H9 (cell line): ENCODE measurements at regions not wholly inside any gene's neighbourhood (a gene's known extent, or its start where the extent isn't known, plus 50 kb on each side); places are given as distances from the start of the nearest gene placed in this dataset.

Experiments used
- DNase-seq: peaks from one replicate; pipeline ENCODE4 v3.0.0-alpha.2; 2017
- H2AFZ ChIP-seq: one replicate; pipeline ENCODE4 v1.6.1; 2013; ENCODE audit warnings: mild to moderate bottlenecking, low read length, control low read depth, moderate library complexity
- H2AK5ac ChIP-seq: 2 replicates; pipeline ENCODE4 v1.6.1; 2013; ENCODE audit warnings: low read length, control low read depth, mixed read lengths; ENCODE audit not compliant: insufficient read length
- H2BK120ac ChIP-seq: one replicate; pipeline ENCODE4 v1.6.1; 2013; ENCODE audit warnings: low read depth, mild to moderate bottlenecking, low read length, control low read depth, inconsistent platforms; ENCODE audit not compliant: poor library complexity, severe bottlenecking
- H2BK12ac ChIP-seq: 2 replicates; pipeline ENCODE4 v1.6.1; 2013; ENCODE audit warnings: low read length, control low read depth, mixed read lengths, low read depth; ENCODE audit not compliant: insufficient read length
- H2BK15ac ChIP-seq: 2 replicates; pipeline ENCODE4 v1.6.1; 2013; ENCODE audit warnings: low read depth, low read length, control low read depth
- H2BK20ac ChIP-seq: one replicate; pipeline ENCODE4 v1.6.1; 2013; ENCODE audit warnings: low read depth, mild to moderate bottlenecking, low read length, control low read depth, inconsistent platforms; ENCODE audit not compliant: poor library complexity, severe bottlenecking
- H2BK5ac ChIP-seq: 2 replicates; pipeline ENCODE4 v1.6.1; 2013; ENCODE audit warnings: low read length, control low read depth, mixed read lengths; ENCODE audit not compliant: insufficient read length
- H3K14ac ChIP-seq: 2 replicates; pipeline ENCODE4 v1.6.1; 2013; ENCODE audit warnings: low read length, control low read depth; ENCODE audit not compliant: insufficient read depth
- H3K18ac ChIP-seq: 2 replicates; pipeline ENCODE4 v1.6.1; 2013; ENCODE audit warnings: low read depth, mild to moderate bottlenecking, mixed read lengths, low read length, control low read depth; ENCODE audit not compliant: insufficient read length
- H3K23ac ChIP-seq: 2 replicates; pipeline ENCODE4 v1.6.1; 2013; ENCODE audit warnings: low read length, control low read depth, mixed read lengths, low read depth; ENCODE audit not compliant: insufficient read length
- H3K23me2 ChIP-seq: 2 replicates; pipeline ENCODE4 v1.6.1; 2013; ENCODE audit warnings: low read depth, mild to moderate bottlenecking, mixed read lengths, low read length, control low read depth; ENCODE audit not compliant: insufficient read length, poor library complexity, severe bottlenecking
- H3K27ac ChIP-seq: 2 replicates; pipeline ENCODE4 v1.5.1; 2013; ENCODE audit warnings: low read length, control low read depth, mixed read lengths, low read depth; ENCODE audit not compliant: insufficient read length
- H3K27me3 ChIP-seq: 2 replicates; pipeline ENCODE4 v1.6.1; 2013; ENCODE audit warnings: low read length, control low read depth, inconsistent platforms; ENCODE audit not compliant: insufficient read depth
- H3K4ac ChIP-seq: 2 replicates; pipeline ENCODE4 v1.6.1; 2013; ENCODE audit warnings: low read depth, mild to moderate bottlenecking, control low read depth, inconsistent platforms, low read length, moderate library complexity
- H3K4me1 ChIP-seq: 2 replicates; pipeline ENCODE4 v1.6.1; 2013; ENCODE audit warnings: low read length, control low read depth, inconsistent platforms; ENCODE audit not compliant: insufficient read depth
- H3K4me2 ChIP-seq: 2 replicates; pipeline ENCODE4 v1.6.1; 2013; ENCODE audit warnings: low read length, control low read depth, mixed read lengths; ENCODE audit not compliant: insufficient read length, insufficient read depth
- H3K56ac ChIP-seq: 2 replicates; pipeline ENCODE4 v1.6.1; 2013; ENCODE audit warnings: low read depth, mild to moderate bottlenecking, mixed read lengths, low read length, control low read depth; ENCODE audit not compliant: insufficient read length
- H3K79me1 ChIP-seq: 2 replicates; pipeline ENCODE4 v1.6.1; 2013; ENCODE audit warnings: low read depth, mild to moderate bottlenecking, moderate library complexity, low read length, control low read depth, inconsistent platforms; ENCODE audit not compliant: insufficient read depth, poor library complexity, severe bottlenecking
- H3K79me2 ChIP-seq: 2 replicates; pipeline ENCODE4 v1.6.1; 2013; ENCODE audit warnings: low read length, control low read depth, inconsistent platforms; ENCODE audit not compliant: insufficient read depth
- H3K9ac ChIP-seq: 2 replicates; pipeline ENCODE4 v1.6.1; 2013; ENCODE audit warnings: low read length, control low read depth, mixed read lengths; ENCODE audit not compliant: insufficient read length; ENCODE audit errors: extremely low read depth
- H3K9me3 ChIP-seq: one replicate; pipeline ENCODE4 v1.6.1; 2013; ENCODE audit warnings: low read depth, low read length, inconsistent platforms; ENCODE audit not compliant: control insufficient read depth
- H3T11ph ChIP-seq: one replicate; pipeline ENCODE4 v1.6.1; 2013; ENCODE audit warnings: mild to moderate bottlenecking, low read length, control low read depth, inconsistent platforms
- H4K20me1 ChIP-seq: one replicate; pipeline ENCODE4 v1.6.1; 2013; ENCODE audit not compliant: control insufficient read depth, insufficient read length, insufficient read depth
- H4K5ac ChIP-seq: 2 replicates; pipeline ENCODE4 v1.6.1; 2013; ENCODE audit warnings: low read depth, mild to moderate bottlenecking, mixed read lengths, low read length, control low read depth; ENCODE audit not compliant: insufficient read length
- H4K8ac ChIP-seq: replicated peaks from 2 replicates; pipeline ENCODE4 v1.6.1; 2013; ENCODE audit warnings: low read length, control low read depth, mixed read lengths, low read depth; ENCODE audit not compliant: insufficient read length
- H4K91ac ChIP-seq: 2 replicates; pipeline ENCODE4 v1.6.1; 2013; ENCODE audit warnings: low read depth, mild to moderate bottlenecking, moderate library complexity, mixed read lengths, low read length, control low read depth; ENCODE audit not compliant: insufficient read length
- H3K27ac Mint-ChIP-seq, 3 experiments: 2 replicates in 2 of 3; 3 replicates in 1 of 3; pipeline ENCODE4 v1.8.0; 2020 to 2021; ENCODE audit warnings: mixed read lengths in 3 of 3, mild to moderate bottlenecking in 1 of 3, moderate library complexity in 1 of 3
- H3K27me3 Mint-ChIP-seq: 2 replicates; pipeline ENCODE4 v1.8.0; 2021; ENCODE audit warnings: low read depth, mild to moderate bottlenecking, moderate library complexity, mixed read lengths
- H3K36me3 Mint-ChIP-seq, 3 experiments: 2 replicates in 2 of 3; 3 replicates in 1 of 3; pipeline ENCODE4 v1.8.0; 2020 to 2021; ENCODE audit warnings: low read depth in 3 of 3, mixed read lengths in 3 of 3; ENCODE audit not compliant: insufficient read depth in 1 of 3
- H3K4me1 Mint-ChIP-seq, 2 experiments: 2 replicates each; pipeline ENCODE4 v1.8.0; 2020; ENCODE audit warnings: mixed read lengths in 2 of 2
- H3K4me3 Mint-ChIP-seq, 2 experiments: 2 replicates in 1 of 2; 3 replicates in 1 of 2; pipeline ENCODE4 v1.8.0; 2020 to 2021; ENCODE audit warnings: mild to moderate bottlenecking in 2 of 2, mixed read lengths in 2 of 2, moderate library complexity in 1 of 2
- H3K9me3 Mint-ChIP-seq, 2 experiments: 2 replicates in 1 of 2; 3 replicates in 1 of 2; pipeline ENCODE4 v1.8.0; 2020; ENCODE audit warnings: mild to moderate bottlenecking in 2 of 2, mixed read lengths in 2 of 2, moderate library complexity in 1 of 2
- WGBS: extraction: QIAGEN DNeasy Blood & Tissue Kit; methylation state at CpG from one replicate; pipeline ENCODE4 v1.1.7; 2013; ENCODE audit warnings: missing lambda C conversion rate, low lambda C conversion rate, mixed read lengths; ENCODE audit not compliant: insufficient read length; ENCODE audit errors: extremely low coverage; 5-methylcytosine and 5-hydroxymethylcytosine counted together
- TF ChIP-seq, protein P1 (sequence below): fragments of 200-600 bp; sonication (generic); conservative IDR thresholded peaks from 3 replicates; pipeline ENCODE4 v1.8.0; 2021; ENCODE audit warnings: antibody characterized with exemption, mild to moderate bottlenecking

DNA sequence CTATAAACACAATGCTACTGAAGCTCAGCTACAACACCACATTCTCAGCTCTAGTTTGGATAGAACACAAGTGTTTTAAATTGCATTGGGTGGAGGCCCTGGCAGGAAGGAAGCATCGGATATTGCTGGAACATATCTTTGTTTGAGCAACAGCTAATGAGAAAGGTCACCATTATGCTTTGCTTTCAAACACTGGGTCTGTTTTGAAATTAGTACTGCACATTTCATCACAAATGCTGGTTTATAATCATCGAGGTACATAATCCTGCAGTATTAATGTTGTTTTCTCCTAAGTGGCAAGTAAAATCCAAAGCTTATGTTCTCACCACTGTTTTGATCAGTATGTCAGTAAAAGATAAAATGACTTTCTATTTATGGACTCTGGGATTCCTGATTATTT is 61.5 kb upstream of the ARHGAP29 start:
- Histone ChIP-seq H3K27ac (no peak overlapping the region), H3K56ac (no peak overlapping the region), H3K9me3 (no peaks in the 10 kb centered on the region), H3K9ac (no peak overlapping the region), H4K91ac (no peak overlapping the region), H3K27me3 (no peaks in the 10 kb centered on the region; the same call in 1 of the 2 replicates), H2AK5ac (no peak overlapping the region), H2BK5ac (no peak overlapping the region), H3K23me2 (no peaks in the 10 kb centered on the region), H3T11ph (no peak overlapping the region), H2BK120ac (no peak overlapping the region), H4K20me1 (no peaks in the 10 kb centered on the region), H2AFZ (no peak overlapping the region), H3K23ac (no peak overlapping the region), H2BK12ac (no peak overlapping the region), H2BK15ac (no peak overlapping the region), H4K5ac (no peak overlapping the region), H3K4ac (no peak overlapping the region), H4K8ac (no peak overlapping the region), H3K4me1 (peaks cover 2% of the 10 kb centered on the region; the same call in 1 of the 2 replicates), H3K79me1 (no peaks in the 10 kb centered on the region), H3K79me2 (no peaks in the 10 kb centered on the region), H3K14ac (no peak overlapping the region), H2BK20ac (no peak overlapping the region), H3K18ac (no peak overlapping the region), H3K4me2 (no peak overlapping the region)
- Mint-ChIP-seq H3K27ac (no peak overlapping the region), H3K4me1 (peaks cover 5 to 8% of the 10 kb centered on the region in 2 experiments; a peak in 3 of 4 replicates), H3K4me3 (no peak overlapping the region), H3K36me3 (no peaks in the 10 kb centered on the region), H3K27me3 (peaks cover 6% of the 10 kb centered on the region; the same call in 1 of the 2 replicates), H3K9me3 (no peaks in the 10 kb centered on the region)
- WGBS, result no CpG with 5 or more reads among the region's 2 CpGs
- TF ChIP-seq, protein P1, sequence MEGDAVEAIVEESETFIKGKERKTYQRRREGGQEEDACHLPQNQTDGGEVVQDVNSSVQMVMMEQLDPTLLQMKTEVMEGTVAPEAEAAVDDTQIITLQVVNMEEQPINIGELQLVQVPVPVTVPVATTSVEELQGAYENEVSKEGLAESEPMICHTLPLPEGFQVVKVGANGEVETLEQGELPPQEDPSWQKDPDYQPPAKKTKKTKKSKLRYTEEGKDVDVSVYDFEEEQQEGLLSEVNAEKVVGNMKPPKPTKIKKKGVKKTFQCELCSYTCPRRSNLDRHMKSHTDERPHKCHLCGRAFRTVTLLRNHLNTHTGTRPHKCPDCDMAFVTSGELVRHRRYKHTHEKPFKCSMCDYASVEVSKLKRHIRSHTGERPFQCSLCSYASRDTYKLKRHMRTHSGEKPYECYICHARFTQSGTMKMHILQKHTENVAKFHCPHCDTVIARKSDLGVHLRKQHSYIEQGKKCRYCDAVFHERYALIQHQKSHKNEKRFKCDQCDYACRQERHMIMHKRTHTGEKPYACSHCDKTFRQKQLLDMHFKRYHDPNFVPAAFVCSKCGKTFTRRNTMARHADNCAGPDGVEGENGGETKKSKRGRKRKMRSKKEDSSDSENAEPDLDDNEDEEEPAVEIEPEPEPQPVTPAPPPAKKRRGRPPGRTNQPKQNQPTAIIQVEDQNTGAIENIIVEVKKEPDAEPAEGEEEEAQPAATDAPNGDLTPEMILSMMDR, result no peak
- DNase-seq, result no peak
